ENCODE measurements at regions not wholly inside any gene's neighbourhood (a gene's known extent, or its start where the extent isn't known, plus 50 kb on each side); places are given as distances from the start of the nearest gene placed in this dataset.

GRCh38 chr5:25349746-25350145, 705.0 kb upstream of the CDH10 start:
- Histone ChIP-seq H3K4me3 (no peak overlapping the region), H3K36me3 (no peaks in the 10 kb centered on the region), H3K9me3 (no peaks in the 10 kb centered on the region), H3K27me3 (no peaks in the 10 kb centered on the region), H3K4me1 (no peaks in the 10 kb centered on the region), H3K27ac (no peak overlapping the region)
- TF ChIP-seq CTCF (IDR thresholded peaks at IDR 0.05): no peak
- DNase-seq (no peak), ATAC-seq (no peak)
- intact Hi-C loops (cut with DNase I): no loop called here

- Histone ChIP-seq H3K4me3 (no peak overlapping the region), H3K27ac (no peak overlapping the region), H3K36me3 (no peaks in the 10 kb centered on the region), H3K9me3 (no peaks in the 10 kb centered on the region), H3K4me1 (no peaks in the 10 kb centered on the region), H3K27me3 (no peaks in the 10 kb centered on the region)
- DNase-seq (no peak), ATAC-seq (no peak)
- intact Hi-C loops (cut with DNase I): no loop called here
- no peak for TF ChIP-seq CTCF (IDR thresholded peaks at IDR 0.05)
Observed at GRCh38 chr5:25345240-25345771, 700.5 kb upstream of the CDH10 start.

GRCh38 chr5:25339541-25339940, 694.8 kb upstream of the CDH10 start:
- Histone ChIP-seq H3K9me3 (no peaks in the 10 kb centered on the region), H3K4me3 (no peak overlapping the region), H3K4me1 (no peaks in the 10 kb centered on the region), H3K36me3 (no peaks in the 10 kb centered on the region), H3K27ac (no peak overlapping the region), H3K27me3 (no peaks in the 10 kb centered on the region)
- no peak for TF ChIP-seq CTCF (IDR thresholded peaks at IDR 0.05)
- DNase-seq: no peak
- intact Hi-C loops (cut with DNase I): no loop called here
- ATAC-seq: no peak

DNA sequence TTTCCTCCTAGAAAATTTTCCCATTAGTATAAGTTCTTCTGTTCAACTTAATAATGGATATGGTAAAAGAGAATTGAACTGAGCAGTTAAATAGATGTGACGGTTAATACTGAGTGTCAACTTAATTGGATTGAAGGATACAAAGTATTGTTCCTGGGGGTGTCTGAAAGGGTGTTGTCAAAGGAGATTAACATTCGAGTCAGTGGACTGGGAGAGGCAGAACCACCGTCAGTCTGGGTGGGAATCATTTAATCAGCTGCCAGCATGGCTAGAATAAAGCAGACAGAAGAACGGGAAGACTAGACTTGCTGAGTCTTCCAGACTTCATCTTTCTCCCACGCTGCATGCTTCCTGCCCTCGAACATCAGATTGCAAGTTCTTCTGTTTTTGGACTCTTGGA, 689.6 kb upstream of the CDH10 start:
- no peak overlapping the region for H3K27ac ChIP-seq
- H3K27me3 ChIP-seq: no peaks in the 10 kb centered on the region
- H3K4me1 ChIP-seq: no peaks in the 10 kb centered on the region
- H3K36me3 ChIP-seq: no peaks in the 10 kb centered on the region
- intact Hi-C loops (cut with DNase I): no loop called here
- no peak for TF ChIP-seq CTCF (IDR thresholded peaks at IDR 0.05)
- no peak overlapping the region for H3K4me3 ChIP-seq
- DNase-seq (no peak), ATAC-seq (no peak)
- H3K9me3 ChIP-seq: no peaks in the 10 kb centered on the region

GRCh38 chr5:25330721-25331120, 685.9 kb upstream of the CDH10 start:
- H3K9me3 ChIP-seq: no peaks in the 10 kb centered on the region
- intact Hi-C loops (cut with DNase I): no loop called here
- no peak overlapping the region for H3K4me3 ChIP-seq
- ATAC-seq (no peak), DNase-seq (no peak)
- no peaks in the 10 kb centered on the region for H3K4me1 ChIP-seq
- no peak overlapping the region for H3K27ac ChIP-seq
- no peaks in the 10 kb centered on the region for H3K27me3 ChIP-seq
- H3K36me3 ChIP-seq: no peaks in the 10 kb centered on the region
- TF ChIP-seq CTCF (IDR thresholded peaks at IDR 0.05): no peak

- H3K4me3 ChIP-seq: no peak overlapping the region
- DNase-seq: no peak
- no peak for TF ChIP-seq CTCF (IDR thresholded peaks at IDR 0.05)
- H3K9me3 ChIP-seq: no peaks in the 10 kb centered on the region
- H3K27me3 ChIP-seq: no peaks in the 10 kb centered on the region
- ATAC-seq: no peak
- intact Hi-C loops (cut with DNase I): no loop called here
- no peaks in the 10 kb centered on the region for H3K36me3 ChIP-seq
- no peaks in the 10 kb centered on the region for H3K4me1 ChIP-seq
- no peak overlapping the region for H3K27ac ChIP-seq
Observed at GRCh38 chr5:25327172-25327571, 682.4 kb upstream of the CDH10 start.

Measured in upper lobe of right lung (tissue), 1 donor.